ENCODE measurements at regions not wholly inside any gene's neighbourhood (a gene's known extent, or its start where the extent isn't known, plus 50 kb on each side); places are given as distances from the start of the nearest gene placed in this dataset.

GRCh38 chr14:86989285-86989684 is 1003.7 kb downstream of the GALC start:
- H3K4me3 ChIP-seq (ENCODE audit: low read depth, low read length), result no peak overlapping the region
- DNase-seq (ENCODE audit: low read depth), result no peak
- TF ChIP-seq, protein P1, sequence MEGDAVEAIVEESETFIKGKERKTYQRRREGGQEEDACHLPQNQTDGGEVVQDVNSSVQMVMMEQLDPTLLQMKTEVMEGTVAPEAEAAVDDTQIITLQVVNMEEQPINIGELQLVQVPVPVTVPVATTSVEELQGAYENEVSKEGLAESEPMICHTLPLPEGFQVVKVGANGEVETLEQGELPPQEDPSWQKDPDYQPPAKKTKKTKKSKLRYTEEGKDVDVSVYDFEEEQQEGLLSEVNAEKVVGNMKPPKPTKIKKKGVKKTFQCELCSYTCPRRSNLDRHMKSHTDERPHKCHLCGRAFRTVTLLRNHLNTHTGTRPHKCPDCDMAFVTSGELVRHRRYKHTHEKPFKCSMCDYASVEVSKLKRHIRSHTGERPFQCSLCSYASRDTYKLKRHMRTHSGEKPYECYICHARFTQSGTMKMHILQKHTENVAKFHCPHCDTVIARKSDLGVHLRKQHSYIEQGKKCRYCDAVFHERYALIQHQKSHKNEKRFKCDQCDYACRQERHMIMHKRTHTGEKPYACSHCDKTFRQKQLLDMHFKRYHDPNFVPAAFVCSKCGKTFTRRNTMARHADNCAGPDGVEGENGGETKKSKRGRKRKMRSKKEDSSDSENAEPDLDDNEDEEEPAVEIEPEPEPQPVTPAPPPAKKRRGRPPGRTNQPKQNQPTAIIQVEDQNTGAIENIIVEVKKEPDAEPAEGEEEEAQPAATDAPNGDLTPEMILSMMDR (IDR thresholded peaks at IDR 0.05; ENCODE audit: insufficient read depth, low read depth, low read length, missing control alignments), result no peak

GRCh38 chr14:86987966-86988365 is 1005.0 kb downstream of the GALC start:
- TF ChIP-seq, protein P1 (IDR thresholded peaks at IDR 0.05; ENCODE audit: insufficient read depth, low read depth, low read length, missing control alignments), result no peak
- no peak for DNase-seq (ENCODE audit: low read depth)
- no peak overlapping the region for H3K4me3 ChIP-seq (ENCODE audit: low read depth, low read length)

- TF ChIP-seq, protein P1 (IDR thresholded peaks at IDR 0.05; ENCODE audit: insufficient read depth, low read depth, low read length, missing control alignments), result no peak
- no peak overlapping the region for H3K4me3 ChIP-seq (ENCODE audit: low read depth, low read length)
- DNase-seq (ENCODE audit: low read depth), result no peak
Measured at GRCh38 chr14:86973177-86973576, 1019.8 kb downstream of the GALC start.

DNA sequence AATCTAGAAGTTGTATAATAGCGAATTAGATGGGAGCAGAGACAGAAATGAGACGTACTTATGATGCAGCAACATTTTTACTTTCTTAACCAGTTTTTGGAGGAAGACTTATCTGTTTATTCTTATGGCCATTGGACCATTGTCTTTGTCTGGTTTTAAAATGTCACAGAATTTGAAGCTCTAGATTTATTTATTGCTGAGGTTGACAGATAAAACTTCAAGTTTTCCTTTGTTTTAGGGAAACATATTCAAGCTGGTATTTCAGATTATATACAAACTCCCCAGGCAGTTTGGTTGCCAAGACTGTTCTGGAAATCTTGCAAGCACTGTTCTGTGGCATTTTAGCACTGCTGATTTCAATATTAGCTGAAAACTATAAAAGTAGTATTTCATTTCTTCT is 1021.7 kb downstream of the GALC start:
- no peak overlapping the region for H3K4me3 ChIP-seq (ENCODE audit: low read depth, low read length)
- TF ChIP-seq, protein P1 (IDR thresholded peaks at IDR 0.05; ENCODE audit: insufficient read depth, low read depth, low read length, missing control alignments), result no peak
- no peak for DNase-seq (ENCODE audit: low read depth)

DNA sequence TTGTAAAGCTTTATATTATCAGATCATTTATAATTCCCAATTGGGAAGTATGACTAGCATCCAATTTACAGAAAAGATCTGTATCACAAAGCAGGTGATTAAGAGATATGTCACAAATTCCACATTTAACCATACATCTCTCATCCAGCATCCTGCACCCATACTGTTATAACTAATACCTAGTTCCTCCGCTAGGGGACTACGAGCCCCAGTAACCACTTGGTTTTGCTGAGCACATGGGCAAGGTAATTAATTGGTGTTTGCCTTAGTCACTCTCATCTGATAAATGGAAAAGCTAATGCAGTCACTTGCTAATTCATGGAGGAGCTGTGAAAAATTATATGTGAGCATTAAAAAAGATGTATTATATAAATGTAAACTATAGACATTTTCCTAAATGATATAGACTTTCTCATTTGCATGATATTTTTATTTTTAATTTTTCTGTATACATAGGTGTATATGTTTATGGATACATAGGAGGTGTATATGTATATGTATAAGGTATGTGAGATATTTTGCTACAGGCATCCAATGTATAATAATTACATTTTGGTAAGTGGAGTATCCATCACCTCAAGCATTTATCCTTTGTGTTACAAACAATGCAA is 1031.8 kb downstream of the GALC start:
- DNase-seq (ENCODE audit: low read depth), result peak; percentile 0
- no peak overlapping the region for H3K4me3 ChIP-seq (ENCODE audit: low read depth, low read length)
- TF ChIP-seq, protein P1 (IDR thresholded peaks at IDR 0.05; ENCODE audit: insufficient read depth, low read depth, low read length, missing control alignments), result peak; percentile 24

DNA sequence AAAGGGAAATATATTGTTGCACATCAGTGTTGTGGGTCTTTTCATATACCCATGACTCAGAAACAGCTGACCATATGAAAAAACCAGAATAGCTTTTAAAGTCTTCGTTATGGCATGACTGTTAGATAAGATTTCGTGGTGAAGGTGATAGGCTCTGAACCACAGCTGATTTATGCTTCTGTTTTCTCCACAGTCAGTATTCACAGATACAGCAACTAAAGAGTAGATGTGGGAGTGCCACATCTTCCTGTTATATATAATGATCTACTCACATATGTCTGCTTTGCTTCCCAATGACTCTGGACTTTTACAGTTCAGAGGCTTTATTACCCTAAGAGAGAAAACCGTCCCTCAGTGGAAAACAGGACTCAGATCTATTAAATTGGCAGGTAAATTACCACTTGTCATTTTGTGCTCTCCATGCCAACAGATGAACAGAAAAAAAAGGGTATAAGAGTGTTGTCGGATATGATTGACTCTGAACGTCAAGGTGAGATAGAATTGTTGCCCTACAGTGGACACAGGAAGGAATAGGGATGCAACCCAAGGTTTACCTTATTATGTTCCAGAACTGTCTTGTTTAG is 1037.1 kb downstream of the GALC start:
- DNase-seq (ENCODE audit: low read depth), result no peak
- TF ChIP-seq, protein P1 (IDR thresholded peaks at IDR 0.05; ENCODE audit: insufficient read depth, low read depth, low read length, missing control alignments), result no peak
- no peak overlapping the region for H3K4me3 ChIP-seq (ENCODE audit: low read depth, low read length)

- no peak for DNase-seq (ENCODE audit: low read depth)
- no peak overlapping the region for H3K4me3 ChIP-seq (ENCODE audit: low read depth, low read length)
- TF ChIP-seq, protein P1 (IDR thresholded peaks at IDR 0.05; ENCODE audit: insufficient read depth, low read depth, low read length, missing control alignments), result no peak
Measured at GRCh38 chr14:86954623-86955022, 1038.4 kb downstream of the GALC start.

All from GM12865 (cell line).